Activated CD4-positive, alpha-beta T cell treated with anti-CD3 and anti-CD28 coated beads for 36 hours (primary cell): ENCODE measurements at regions not wholly inside any gene's neighbourhood (a gene's known extent, or its start where the extent isn't known, plus 50 kb on each side); places are given as distances from the start of the nearest gene placed in this dataset.

Experiments used
- ATAC-seq: fragments of 200-7000 bp; cut with Tn5 transposase; one replicate; pipeline ENCODE4 v1.10.0; 2021; ENCODE audit warnings: mild to moderate bottlenecking, moderate library complexity
- CTCF ChIA-PET: fragments of 350-600 bp; sonication (Branson Sonifier 250); formaldehyde crosslinking; loops from one replicate; lab custom pipeline; 2021; ENCODE audit warnings: antibody characterized with exemption; lab: Charles Lee
- POLR2A ChIA-PET: fragments of 350-600 bp; sonication (Branson Sonifier 250); formaldehyde crosslinking; loops from one replicate; lab custom pipeline; 2021; ENCODE audit warnings: antibody characterized with exemption, inconsistent platforms; lab: Charles Lee
- DNase-seq: peaks from one replicate; pipeline ENCODE4 v3.0.0-alpha.2; 2020
- H3K27ac Mint-ChIP-seq: one replicate; pipeline ENCODE4 v1.8.0; 2021; ENCODE audit warnings: mixed read lengths
- H3K27me3 Mint-ChIP-seq: one replicate; pipeline ENCODE4 v1.8.0; 2021; ENCODE audit warnings: mixed read lengths
- H3K36me3 Mint-ChIP-seq: one replicate; pipeline ENCODE4 v1.8.0; 2021; ENCODE audit warnings: low read depth, mixed read lengths
- H3K4me1 Mint-ChIP-seq: one replicate; pipeline ENCODE4 v1.8.0; 2021; ENCODE audit warnings: mixed read lengths
- H3K4me3 Mint-ChIP-seq: one replicate; pipeline ENCODE4 v1.8.0; 2021; ENCODE audit warnings: mild to moderate bottlenecking, moderate library complexity, mixed read lengths
- H3K9me3 Mint-ChIP-seq: one replicate; pipeline ENCODE4 v1.8.0; 2021; ENCODE audit warnings: low read depth, mixed read lengths
- intact Hi-C, 2 experiments: fragments of 100-400 bp; cut with DNase I in 1 of 2; cut with micrococcal nuclease in 1 of 2; formaldehyde crosslinking; loops; one replicate each; pipeline versions ENCODE4 v1.14.2 to v1.15.1; 2022 to 2024; cut with DNase I, micrococcal nuclease

DNA sequence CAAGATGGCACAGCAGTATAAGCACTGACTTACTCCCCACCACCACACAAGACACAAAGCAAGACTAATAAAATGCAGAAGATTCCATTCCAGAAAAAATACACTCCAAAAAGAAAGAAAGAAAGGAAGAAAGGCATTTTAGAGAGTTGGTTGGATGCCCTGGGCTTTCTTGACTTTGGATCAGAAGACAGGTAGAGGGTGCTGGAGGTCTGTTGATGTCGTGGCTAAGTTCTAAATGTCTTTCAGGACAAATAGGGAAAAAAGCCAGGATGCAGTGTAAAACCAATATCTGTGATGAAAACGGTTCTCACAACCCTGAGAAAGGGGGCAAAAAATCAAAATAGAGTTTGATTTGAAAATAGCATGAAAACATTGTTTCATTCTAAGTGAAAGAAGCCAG lies 555.2 kb upstream of the PRKX start:
- Mint-ChIP-seq H3K4me3 (no peak overlapping the region), H3K27ac (no peak overlapping the region), H3K9me3 (no peaks in the 10 kb centered on the region), H3K36me3 (no peaks in the 10 kb centered on the region), H3K27me3 (no peaks in the 10 kb centered on the region), H3K4me1 (no peaks in the 10 kb centered on the region)
- ATAC-seq (no peak), DNase-seq (no peak)
- ChIA-PET CTCF (no interaction called here), POLR2A (no interaction called here)
- intact Hi-C loops: no loop called here

- intact Hi-C loops: no loop called here
- H3K36me3 Mint-ChIP-seq: no peaks in the 10 kb centered on the region
- H3K9me3 Mint-ChIP-seq: no peaks in the 10 kb centered on the region
- no peaks in the 10 kb centered on the region for H3K4me1 Mint-ChIP-seq
- POLR2A ChIA-PET: no interaction called here
- DNase-seq: no peak
- ATAC-seq: no peak
- no peak overlapping the region for H3K4me3 Mint-ChIP-seq
- no peak overlapping the region for H3K27ac Mint-ChIP-seq
- no peaks in the 10 kb centered on the region for H3K27me3 Mint-ChIP-seq
- CTCF ChIA-PET: no interaction called here
Measured at GRCh38 chrX:4265036-4265435, 551.6 kb upstream of the PRKX start.

GRCh38 chrX:4263030-4263803 lies 549.8 kb upstream of the PRKX start:
- ChIA-PET POLR2A (no interaction called here), CTCF (no interaction called here)
- H3K4me3 Mint-ChIP-seq: no peak overlapping the region
- no peaks in the 10 kb centered on the region for H3K9me3 Mint-ChIP-seq
- H3K27me3 Mint-ChIP-seq: no peaks in the 10 kb centered on the region
- intact Hi-C loops: no loop called here
- ATAC-seq (no peak), DNase-seq (no peak)
- H3K36me3 Mint-ChIP-seq: no peaks in the 10 kb centered on the region
- H3K27ac Mint-ChIP-seq: no peak overlapping the region
- no peaks in the 10 kb centered on the region for H3K4me1 Mint-ChIP-seq

GRCh38 chrX:4253092-4253491 lies 539.6 kb upstream of the PRKX start:
- Mint-ChIP-seq H3K4me3 (no peak overlapping the region), H3K4me1 (peaks cover 6% of the 10 kb centered on the region), H3K27me3 (no peaks in the 10 kb centered on the region), H3K27ac (no peak overlapping the region), H3K9me3 (peaks cover 14% of the 10 kb centered on the region), H3K36me3 (no peaks in the 10 kb centered on the region)
- ChIA-PET CTCF (no interaction called here), POLR2A (no interaction called here)
- intact Hi-C loops: no loop called here
- no peak for ATAC-seq
- no peak for DNase-seq

- H3K4me1 Mint-ChIP-seq: peaks cover 6% of the 10 kb centered on the region
Measured at GRCh38 chrX:4249401-4249800, 536.0 kb upstream of the PRKX start.

DNA sequence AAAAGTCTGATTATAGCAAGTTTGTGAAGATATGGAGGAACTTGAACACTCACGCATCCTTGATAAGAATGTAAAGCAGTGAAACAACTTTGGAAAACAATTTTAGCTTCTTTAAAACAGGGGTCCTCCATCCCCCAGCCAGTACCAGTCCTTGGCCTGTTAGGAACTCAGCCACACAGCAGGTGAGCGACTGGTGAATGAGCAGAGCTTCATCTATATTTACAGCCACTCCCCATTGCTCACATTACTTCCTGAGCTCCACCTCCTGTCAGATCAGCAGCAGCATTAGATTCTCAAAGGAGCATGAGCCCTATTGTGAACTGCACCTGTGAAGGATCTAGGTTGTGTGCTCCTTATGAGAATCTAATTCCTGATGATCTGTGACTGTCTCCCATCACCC lies 530.3 kb upstream of the PRKX start:
- Mint-ChIP-seq H3K36me3 (no peaks in the 10 kb centered on the region), H3K4me3 (no peak overlapping the region), H3K27me3 (no peaks in the 10 kb centered on the region), H3K4me1 (no peaks in the 10 kb centered on the region), H3K27ac (no peak overlapping the region), H3K9me3 (peaks cover 8% of the 10 kb centered on the region)
- ATAC-seq (no peak), DNase-seq (no peak)
- ChIA-PET CTCF (no interaction called here), POLR2A (no interaction called here)
- intact Hi-C loops: no loop called here

More at GRCh38 chrX:4249401-4249800, 536.0 kb upstream of the PRKX start:
- no peak overlapping the region for H3K27ac Mint-ChIP-seq
- POLR2A ChIA-PET: no interaction called here
- no peak for DNase-seq
- H3K4me3 Mint-ChIP-seq: no peak overlapping the region
- no peak for ATAC-seq
- H3K36me3 Mint-ChIP-seq: no peaks in the 10 kb centered on the region
- peaks cover 15% of the 10 kb centered on the region for H3K9me3 Mint-ChIP-seq
- intact Hi-C loops: no loop called here
- H3K27me3 Mint-ChIP-seq: no peaks in the 10 kb centered on the region
- CTCF ChIA-PET: no interaction called here

GRCh38 chrX:4240541-4241194 lies 527.2 kb upstream of the PRKX start:
- ATAC-seq (peak; percentile 75), DNase-seq (no peak)
- Mint-ChIP-seq H3K9me3 (peaks cover 4% of the 10 kb centered on the region), H3K4me3 (no peak overlapping the region), H3K27ac (no peak overlapping the region), H3K36me3 (no peaks in the 10 kb centered on the region), H3K27me3 (no peaks in the 10 kb centered on the region), H3K4me1 (no peaks in the 10 kb centered on the region)
- ChIA-PET CTCF (no interaction called here), POLR2A (no interaction called here)
- intact Hi-C loops: no loop called here

- Mint-ChIP-seq H3K9me3 (peaks cover 5% of the 10 kb centered on the region), H3K4me3 (no peak overlapping the region), H3K4me1 (no peaks in the 10 kb centered on the region), H3K36me3 (no peaks in the 10 kb centered on the region), H3K27me3 (no peaks in the 10 kb centered on the region), H3K27ac (no peak overlapping the region)
- CTCF ChIA-PET: no interaction called here
- POLR2A ChIA-PET: no interaction called here
- peak; percentile 57 for ATAC-seq
- intact Hi-C loops: no loop called here
- no peak for DNase-seq
Measured at GRCh38 chrX:4239650-4240540, 526.4 kb upstream of the PRKX start.

- H3K9me3 Mint-ChIP-seq: peaks cover 5% of the 10 kb centered on the region
- no peak overlapping the region for H3K4me3 Mint-ChIP-seq
- ATAC-seq (no peak), DNase-seq (no peak)
- intact Hi-C loops: no loop called here
- ChIA-PET CTCF (no interaction called here), POLR2A (no interaction called here)
- no peaks in the 10 kb centered on the region for H3K36me3 Mint-ChIP-seq
- H3K4me1 Mint-ChIP-seq: no peaks in the 10 kb centered on the region
- H3K27me3 Mint-ChIP-seq: no peaks in the 10 kb centered on the region
- no peak overlapping the region for H3K27ac Mint-ChIP-seq
Measured at GRCh38 chrX:4238916-4239315, 525.5 kb upstream of the PRKX start.

GRCh38 chrX:4225086-4225485 lies 511.6 kb upstream of the PRKX start:
- Mint-ChIP-seq H3K36me3 (no peaks in the 10 kb centered on the region), H3K27ac (no peak overlapping the region), H3K4me1 (no peaks in the 10 kb centered on the region), H3K4me3 (no peak overlapping the region), H3K9me3 (peaks cover 4% of the 10 kb centered on the region), H3K27me3 (no peaks in the 10 kb centered on the region)
- ATAC-seq: no peak
- intact Hi-C loops: no loop called here
- CTCF ChIA-PET: no interaction called here
- DNase-seq: no peak
- POLR2A ChIA-PET: no interaction called here

DNA sequence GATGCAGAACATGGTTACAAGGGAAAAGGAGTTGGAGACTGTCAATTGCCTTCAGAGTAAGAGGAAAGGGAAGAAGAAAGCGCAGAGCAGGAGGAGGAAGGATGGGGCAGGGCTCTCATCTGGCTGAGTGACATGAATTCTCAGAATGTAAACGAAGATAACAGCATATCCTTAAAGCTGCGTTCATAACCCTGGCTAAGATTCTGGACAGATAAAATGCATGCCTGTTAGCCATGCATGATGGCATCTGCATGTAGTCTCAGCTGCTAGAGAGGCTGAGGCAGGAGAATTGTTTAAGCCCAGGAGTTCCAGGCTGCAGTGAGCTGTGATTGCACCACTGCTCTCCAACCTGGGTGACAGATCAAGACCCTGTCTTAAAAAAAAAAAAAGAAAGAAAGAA lies 493.5 kb upstream of the PRKX start:
- no peak overlapping the region for H3K4me3 Mint-ChIP-seq

More for the DNA sequence above, 493.5 kb upstream of the PRKX start:
- ATAC-seq: no peak
- H3K9me3 Mint-ChIP-seq: peaks cover 6% of the 10 kb centered on the region
- H3K36me3 Mint-ChIP-seq: no peaks in the 10 kb centered on the region
- no peak overlapping the region for H3K27ac Mint-ChIP-seq
- no peaks in the 10 kb centered on the region for H3K4me1 Mint-ChIP-seq
- DNase-seq: no peak
- intact Hi-C loops: no loop called here
- POLR2A ChIA-PET: no interaction called here
- CTCF ChIA-PET: no interaction called here
- no peaks in the 10 kb centered on the region for H3K27me3 Mint-ChIP-seq
